ENCODE measurements at regions not wholly inside any gene's neighbourhood (a gene's known extent, or its start where the extent isn't known, plus 50 kb on each side); places are given as distances from the start of the nearest gene placed in this dataset.

GRCh38 chr2:111626037-111626864 is 257.7 kb downstream of the ANAPC1 start:
- no peak for DNase-seq (ENCODE audit: low read depth, low spot score)
- H3K9ac ChIP-seq (ENCODE audit: insufficient read length, low read depth), result no peak overlapping the region
- TF ChIP-seq SUZ12 (IDR thresholded peaks at IDR 0.05; ENCODE audit: extremely low read depth, insufficient read depth, insufficient read length) (no peak), YY1 (IDR thresholded peaks at IDR 0.05; ENCODE audit: insufficient read depth, insufficient read length) (no peak), ZNF274 (IDR thresholded peaks at IDR 0.05; ENCODE audit: low read depth, low read length) (no peak)
- no peaks in the 10 kb centered on the region for H3K27me3 ChIP-seq (ENCODE audit: insufficient read depth, insufficient read length)
- H3K9me3 ChIP-seq (ENCODE audit: insufficient read depth, low read length), result peaks cover 5% of the 10 kb centered on the region
- no peaks in the 10 kb centered on the region for H3K36me3 ChIP-seq (ENCODE audit: insufficient read depth, insufficient read length, low read length)
- H3K4me3 ChIP-seq (ENCODE audit: insufficient read length, low read depth), result no peak overlapping the region
- H3K4me1 ChIP-seq (ENCODE audit: insufficient read depth, insufficient read length), result no peaks in the 10 kb centered on the region

GRCh38 chr2:111626865-111627163 is 257.2 kb downstream of the ANAPC1 start:
- TF ChIP-seq YY1 (IDR thresholded peaks at IDR 0.05; ENCODE audit: insufficient read depth, insufficient read length) (no peak), ZNF274 (IDR thresholded peaks at IDR 0.05; ENCODE audit: low read depth, low read length) (no peak), SUZ12 (IDR thresholded peaks at IDR 0.05; ENCODE audit: extremely low read depth, insufficient read depth, insufficient read length) (no peak)
- H3K36me3 ChIP-seq (ENCODE audit: insufficient read depth, insufficient read length, low read length), result no peaks in the 10 kb centered on the region
- no peak overlapping the region for H3K4me3 ChIP-seq (ENCODE audit: insufficient read length, low read depth)
- DNase-seq (ENCODE audit: low read depth, low spot score), result no peak
- no peaks in the 10 kb centered on the region for H3K4me1 ChIP-seq (ENCODE audit: insufficient read depth, insufficient read length)
- peaks cover 5% of the 10 kb centered on the region for H3K9me3 ChIP-seq (ENCODE audit: insufficient read depth, low read length)
- no peak overlapping the region for H3K9ac ChIP-seq (ENCODE audit: insufficient read length, low read depth)
- H3K27me3 ChIP-seq (ENCODE audit: insufficient read depth, insufficient read length), result no peaks in the 10 kb centered on the region

GRCh38 chr2:111627256-111627655 is 256.7 kb downstream of the ANAPC1 start:
- no peaks in the 10 kb centered on the region for H3K4me1 ChIP-seq (ENCODE audit: insufficient read depth, insufficient read length)
- H3K36me3 ChIP-seq (ENCODE audit: insufficient read depth, insufficient read length, low read length), result no peaks in the 10 kb centered on the region
- H3K9ac ChIP-seq (ENCODE audit: insufficient read length, low read depth), result no peak overlapping the region
- H3K27me3 ChIP-seq (ENCODE audit: insufficient read depth, insufficient read length), result no peaks in the 10 kb centered on the region
- H3K9me3 ChIP-seq (ENCODE audit: insufficient read depth, low read length), result peaks cover 5% of the 10 kb centered on the region
- no peak for TF ChIP-seq ZNF274 (IDR thresholded peaks at IDR 0.05; ENCODE audit: low read depth, low read length)
- DNase-seq (ENCODE audit: low read depth, low spot score), result no peak
- no peak overlapping the region for H3K4me3 ChIP-seq (ENCODE audit: insufficient read length, low read depth)

GRCh38 chr2:111628221-111628620 is 255.8 kb downstream of the ANAPC1 start:
- Histone ChIP-seq H3K9me3 (ENCODE audit: insufficient read depth, low read length) (peaks cover 5% of the 10 kb centered on the region), H3K36me3 (ENCODE audit: insufficient read depth, insufficient read length, low read length) (no peaks in the 10 kb centered on the region), H3K4me1 (ENCODE audit: insufficient read depth, insufficient read length) (peaks cover 2% of the 10 kb centered on the region), H3K27me3 (ENCODE audit: insufficient read depth, insufficient read length) (no peaks in the 10 kb centered on the region), H3K4me3 (ENCODE audit: insufficient read length, low read depth) (no peak overlapping the region), H3K9ac (ENCODE audit: insufficient read length, low read depth) (no peak overlapping the region)
- DNase-seq (ENCODE audit: low read depth, low spot score), result no peak
- TF ChIP-seq YY1 (IDR thresholded peaks at IDR 0.05; ENCODE audit: insufficient read depth, insufficient read length) (no peak), ZNF274 (IDR thresholded peaks at IDR 0.05; ENCODE audit: low read depth, low read length) (no peak), SUZ12 (IDR thresholded peaks at IDR 0.05; ENCODE audit: extremely low read depth, insufficient read depth, insufficient read length) (no peak)

GRCh38 chr2:111629983-111630382 is 254.0 kb downstream of the ANAPC1 start:
- Histone ChIP-seq H3K4me1 (ENCODE audit: insufficient read depth, insufficient read length) (peaks cover 2% of the 10 kb centered on the region), H3K27me3 (ENCODE audit: insufficient read depth, insufficient read length) (no peaks in the 10 kb centered on the region), H3K36me3 (ENCODE audit: insufficient read depth, insufficient read length, low read length) (no peaks in the 10 kb centered on the region), H3K4me3 (ENCODE audit: insufficient read length, low read depth) (no peak overlapping the region), H3K9ac (ENCODE audit: insufficient read length, low read depth) (no peak overlapping the region), H3K9me3 (ENCODE audit: insufficient read depth, low read length) (peaks cover 5% of the 10 kb centered on the region)
- no peak for TF ChIP-seq YY1 (IDR thresholded peaks at IDR 0.05; ENCODE audit: insufficient read depth, insufficient read length)
- TF ChIP-seq SUZ12 (IDR thresholded peaks at IDR 0.05; ENCODE audit: extremely low read depth, insufficient read depth, insufficient read length), result no peak
- no peak for TF ChIP-seq ZNF274 (IDR thresholded peaks at IDR 0.05; ENCODE audit: low read depth, low read length)
- DNase-seq (ENCODE audit: low read depth, low spot score), result no peak

- Histone ChIP-seq H3K9ac (ENCODE audit: insufficient read length, low read depth) (no peak overlapping the region), H3K4me1 (ENCODE audit: insufficient read depth, insufficient read length) (peaks cover 2% of the 10 kb centered on the region), H3K27me3 (ENCODE audit: insufficient read depth, insufficient read length) (no peaks in the 10 kb centered on the region), H3K9me3 (ENCODE audit: insufficient read depth, low read length) (peaks cover 11% of the 10 kb centered on the region), H3K36me3 (ENCODE audit: insufficient read depth, insufficient read length, low read length) (no peaks in the 10 kb centered on the region), H3K4me3 (ENCODE audit: insufficient read length, low read depth) (no peak overlapping the region)
- TF ChIP-seq SUZ12 (IDR thresholded peaks at IDR 0.05; ENCODE audit: extremely low read depth, insufficient read depth, insufficient read length) (no peak), ZNF274 (IDR thresholded peaks at IDR 0.05; ENCODE audit: low read depth, low read length) (no peak), YY1 (IDR thresholded peaks at IDR 0.05; ENCODE audit: insufficient read depth, insufficient read length) (no peak)
- no peak for DNase-seq (ENCODE audit: low read depth, low spot score)
Observed at GRCh38 chr2:111632661-111633060, 251.3 kb downstream of the ANAPC1 start.

- no peak for DNase-seq (ENCODE audit: low read depth, low spot score)
- Histone ChIP-seq H3K9ac (ENCODE audit: insufficient read length, low read depth) (no peak overlapping the region), H3K4me1 (ENCODE audit: insufficient read depth, insufficient read length) (peaks cover 2% of the 10 kb centered on the region), H3K27me3 (ENCODE audit: insufficient read depth, insufficient read length) (no peaks in the 10 kb centered on the region), H3K4me3 (ENCODE audit: insufficient read length, low read depth) (no peak overlapping the region), H3K9me3 (ENCODE audit: insufficient read depth, low read length) (peaks cover 11% of the 10 kb centered on the region), H3K36me3 (ENCODE audit: insufficient read depth, insufficient read length, low read length) (no peaks in the 10 kb centered on the region)
- TF ChIP-seq ZNF274 (IDR thresholded peaks at IDR 0.05; ENCODE audit: low read depth, low read length), result no peak
- no peak for TF ChIP-seq SUZ12 (IDR thresholded peaks at IDR 0.05; ENCODE audit: extremely low read depth, insufficient read depth, insufficient read length)
- TF ChIP-seq YY1 (IDR thresholded peaks at IDR 0.05; ENCODE audit: insufficient read depth, insufficient read length), result no peak
Observed at GRCh38 chr2:111633189-111633588, 250.8 kb downstream of the ANAPC1 start.

All from NT2/D1 (cell line).